T-helper 1 cell treated with Interleukin-12 subunit alpha and Interleukin-12 subunit beta and Interleukin-4 antibody, amounts not matched to agents 30 ng/mL and 1 ng/mL, for 36 hours (primary cell): ENCODE measurements at regions not wholly inside any gene's neighbourhood (a gene's known extent, or its start where the extent isn't known, plus 50 kb on each side); places are given as distances from the start of the nearest gene placed in this dataset.
"Not testable (repeated sequence)": the region's sequence is repeated elsewhere in the genome, so short reads cannot be mapped to it uniquely, and the experiment has no call there.

ENCODE experiments used
- intact Hi-C: fragments of 100-400 bp; cut with micrococcal nuclease; formaldehyde crosslinking; loops from one replicate; pipeline ENCODE4 v1.15.1; 2024

- intact Hi-C loops = no loop called here
Observed at GRCh38 chr12:73906757-73907156, 630.9 kb upstream of the ATXN7L3B start.

- intact Hi-C loops = no loop called here
Observed at GRCh38 chr12:73935817-73936216, 601.8 kb upstream of the ATXN7L3B start.

DNA sequence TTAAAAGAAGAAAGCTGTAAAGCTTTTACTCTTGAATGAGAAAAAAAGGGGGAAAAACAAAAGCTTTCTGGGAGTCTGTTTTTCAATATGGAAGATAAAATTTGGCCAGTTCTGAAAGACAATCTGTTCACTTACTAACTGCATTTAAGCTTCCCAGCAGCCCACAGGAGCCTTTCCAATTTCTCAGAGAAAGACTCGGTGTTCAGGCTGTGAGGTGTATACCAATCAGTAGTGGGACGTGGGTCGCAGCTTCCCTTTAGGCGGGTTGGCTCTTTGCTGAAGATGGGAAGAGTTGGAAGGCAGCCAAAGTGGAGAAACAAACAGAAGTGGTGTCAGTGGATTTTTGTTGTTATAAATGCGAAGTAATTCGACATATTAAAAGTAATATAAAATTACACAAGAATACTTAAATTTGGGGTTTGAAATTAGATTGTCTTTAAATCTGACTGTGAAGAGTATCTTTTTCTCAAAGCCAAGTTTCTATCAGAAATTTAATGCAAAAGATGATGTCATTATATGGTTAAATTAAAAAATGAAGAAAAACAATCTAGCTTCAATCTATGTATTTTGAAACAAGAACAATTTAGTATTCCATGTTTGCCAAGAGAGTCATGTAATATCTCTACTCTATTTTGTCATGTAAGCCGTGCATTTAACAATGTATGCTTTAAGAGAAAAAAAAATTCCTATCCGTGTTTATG lies 590.2 kb upstream of the ATXN7L3B start:
- intact Hi-C loops = no loop called here

DNA sequence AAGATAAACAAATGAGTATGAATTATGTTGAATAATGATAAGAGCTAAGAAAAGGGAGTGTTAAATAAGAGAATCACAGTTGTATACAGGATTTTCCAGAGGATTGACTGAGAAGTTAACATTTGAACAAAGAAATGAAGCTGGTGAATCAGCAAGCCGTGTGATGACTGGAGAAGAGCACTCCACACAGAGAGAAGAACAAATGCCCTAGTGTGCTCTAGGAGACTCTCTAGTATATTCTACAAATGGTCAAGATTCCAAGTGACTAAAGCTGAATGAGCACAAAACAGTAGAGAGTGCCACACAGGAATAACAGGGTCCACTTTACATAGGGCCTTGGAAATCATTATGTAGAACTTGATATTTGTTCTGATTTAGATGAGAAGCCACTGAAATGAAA lies 587.1 kb upstream of the ATXN7L3B start:
- intact Hi-C loops = no loop called here

DNA sequence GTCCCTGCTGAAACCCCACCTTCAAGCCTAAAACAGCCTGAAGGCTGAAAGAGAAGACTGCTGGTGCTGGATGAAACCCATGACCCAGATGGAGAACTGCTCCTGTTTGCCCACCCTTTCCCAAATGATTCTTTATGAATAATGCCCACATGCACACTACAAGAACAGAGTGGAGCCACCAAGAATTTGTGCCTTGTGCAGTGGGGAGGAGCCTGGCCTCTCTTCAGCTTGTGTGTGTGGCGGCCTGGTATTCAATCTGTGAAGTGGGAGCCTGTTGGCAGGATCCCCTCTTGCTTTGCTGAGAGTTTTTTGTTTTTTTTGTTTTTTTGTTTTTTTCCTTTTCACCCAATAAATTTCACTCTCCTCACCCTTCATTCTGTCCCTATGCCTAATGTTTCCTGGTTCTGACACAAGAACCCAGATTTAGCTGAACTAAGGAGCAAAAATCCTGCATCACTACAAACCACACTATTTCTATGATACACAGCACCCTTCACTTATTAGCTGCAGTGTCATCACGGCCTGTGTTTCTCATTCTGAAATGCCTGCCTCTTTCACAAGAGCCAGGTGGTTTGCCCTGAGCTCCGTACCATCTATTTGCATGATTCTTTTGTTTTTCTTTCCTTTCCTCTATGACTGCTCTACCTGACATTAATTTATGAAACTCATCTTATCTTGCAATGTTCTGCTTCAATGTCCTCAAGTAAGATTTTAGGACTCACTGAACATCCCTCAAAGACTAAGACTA lies 585.5 kb upstream of the ATXN7L3B start:
- intact Hi-C loops = no loop called here

DNA sequence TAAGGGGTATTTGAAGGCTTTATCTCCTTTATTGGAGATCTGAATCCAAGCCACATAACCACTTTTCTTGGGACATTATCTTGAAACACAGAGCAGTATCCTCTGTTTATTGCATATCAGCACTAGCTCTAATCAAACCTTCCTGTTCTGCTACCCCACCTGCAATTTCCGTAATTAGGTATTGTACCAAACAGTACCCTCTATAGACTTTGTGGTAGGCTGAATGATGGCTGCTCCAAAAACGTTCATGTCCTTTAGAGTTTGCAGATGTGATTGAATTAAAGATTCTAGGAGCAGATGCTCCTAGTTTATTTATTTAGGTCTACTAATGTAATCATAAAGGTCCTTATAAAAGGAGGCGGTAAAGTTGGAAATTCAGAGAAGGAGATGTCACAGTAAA lies 573.0 kb upstream of the ATXN7L3B start:
- intact Hi-C loops = no loop called here

GRCh38 chr12:73973486-73973885 lies 564.1 kb upstream of the ATXN7L3B start:
- intact Hi-C loops = no loop called here

DNA sequence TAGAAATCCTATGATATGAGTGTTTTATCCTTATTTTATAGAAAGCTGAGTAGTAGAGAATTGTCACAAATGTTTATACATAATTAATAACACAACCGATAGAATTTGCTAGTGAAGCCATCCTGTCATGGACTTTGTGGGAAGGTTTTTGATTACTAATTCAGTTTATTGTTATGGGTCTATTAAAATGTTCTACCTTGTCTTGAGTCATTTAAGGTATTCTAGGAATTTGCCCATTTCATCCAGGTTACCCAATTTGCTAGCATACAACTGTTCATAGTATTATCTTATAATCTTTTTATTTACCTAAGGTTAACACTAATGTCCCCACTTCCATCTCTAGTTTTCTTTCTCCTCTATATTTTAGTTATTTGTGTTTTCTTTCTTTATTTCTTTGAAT lies 553.1 kb upstream of the ATXN7L3B start:
- intact Hi-C loops = no loop called here

DNA sequence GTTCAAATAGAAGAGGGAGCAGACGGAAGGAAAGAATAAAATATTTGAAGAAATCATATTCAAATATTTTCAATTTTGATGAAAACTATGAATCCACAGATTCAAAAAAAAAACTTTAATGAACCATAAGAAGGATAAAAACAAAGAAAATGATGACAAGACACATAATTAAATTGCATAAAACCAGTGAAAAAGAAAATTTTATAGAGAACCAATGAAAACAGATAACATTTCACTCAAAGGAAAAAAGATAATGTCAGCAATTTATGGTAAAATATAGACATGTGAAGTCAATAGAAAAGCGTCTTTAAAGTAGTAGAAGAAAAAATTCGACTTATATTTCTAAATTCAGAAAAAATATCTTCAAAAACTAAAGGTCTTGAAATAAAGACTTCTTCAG lies 546.5 kb upstream of the ATXN7L3B start:
- intact Hi-C loops = no loop called here

DNA sequence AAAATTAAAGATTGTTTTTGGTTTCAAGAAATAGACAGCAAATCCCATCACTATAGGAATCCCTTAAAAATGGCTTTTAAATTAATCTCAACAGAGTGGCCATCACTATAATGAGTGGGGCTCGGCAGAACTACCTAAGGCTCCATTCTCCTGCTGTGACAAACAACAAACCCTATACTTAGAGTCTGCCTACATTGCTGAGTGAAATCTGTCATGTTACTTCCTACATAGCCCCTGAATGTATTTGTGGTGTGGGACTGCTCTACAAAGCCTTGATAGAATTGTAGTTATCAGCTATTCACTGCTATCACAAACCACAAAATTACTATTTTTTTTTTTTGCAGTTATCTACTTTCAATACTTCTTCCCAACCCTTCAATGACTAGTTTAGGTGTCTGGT lies 538.7 kb upstream of the ATXN7L3B start:
- intact Hi-C loops = no loop called here

DNA sequence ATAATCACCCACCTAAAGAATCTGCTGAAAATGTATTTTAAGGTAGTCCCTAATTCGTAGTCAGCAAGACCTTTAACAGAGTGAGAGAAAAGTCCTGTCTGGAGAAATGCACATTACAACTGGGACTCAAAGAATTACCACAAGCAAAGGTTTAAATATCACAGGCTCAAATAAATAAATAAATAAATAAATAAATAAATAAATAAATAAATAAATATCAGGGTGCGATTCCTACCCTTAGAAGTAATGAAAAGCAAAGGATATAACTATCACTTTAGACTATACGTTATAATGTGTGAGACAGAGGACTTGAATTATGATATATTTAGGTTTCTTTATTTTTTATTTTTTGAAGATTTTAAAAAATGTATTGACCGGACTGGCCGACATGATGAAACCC lies 522.5 kb upstream of the ATXN7L3B start:
- intact Hi-C loops = no loop called here

DNA sequence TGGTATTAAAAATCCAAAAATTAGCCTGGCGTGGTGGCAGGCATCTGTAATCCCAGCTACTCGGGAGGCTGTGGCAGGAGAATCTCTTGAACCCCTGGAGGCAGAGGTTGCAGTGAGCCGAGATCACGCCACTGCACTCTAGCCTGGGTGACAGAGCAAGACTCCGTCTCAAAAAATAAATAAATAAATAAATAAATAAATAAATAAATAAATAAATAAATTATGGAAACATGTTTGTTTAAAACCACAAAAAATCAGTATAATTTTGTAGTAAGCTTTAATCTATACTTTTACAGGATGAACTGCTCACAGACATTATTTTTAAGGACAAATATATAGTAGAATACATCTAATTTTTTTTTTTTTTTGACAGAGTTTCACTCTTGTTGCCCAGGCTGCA lies 521.3 kb upstream of the ATXN7L3B start:
- intact Hi-C loops = not testable (repeated sequence)

GRCh38 chr12:74018849-74019248 lies 518.8 kb upstream of the ATXN7L3B start:
- intact Hi-C loops = no loop called here

GRCh38 chr12:74021937-74022336 lies 515.7 kb upstream of the ATXN7L3B start:
- intact Hi-C loops = loop anchor here (10.0 kb wide), 2 partner anchors 343 to 513 kb away; partner anchors contain the start of gene ATXN7L3B

- intact Hi-C loops = no loop called here
Observed at GRCh38 chr12:74031045-74031444, 506.6 kb upstream of the ATXN7L3B start.

- intact Hi-C loops = no loop called here
Observed at GRCh38 chr12:74033531-74033930, 504.1 kb upstream of the ATXN7L3B start.

DNA sequence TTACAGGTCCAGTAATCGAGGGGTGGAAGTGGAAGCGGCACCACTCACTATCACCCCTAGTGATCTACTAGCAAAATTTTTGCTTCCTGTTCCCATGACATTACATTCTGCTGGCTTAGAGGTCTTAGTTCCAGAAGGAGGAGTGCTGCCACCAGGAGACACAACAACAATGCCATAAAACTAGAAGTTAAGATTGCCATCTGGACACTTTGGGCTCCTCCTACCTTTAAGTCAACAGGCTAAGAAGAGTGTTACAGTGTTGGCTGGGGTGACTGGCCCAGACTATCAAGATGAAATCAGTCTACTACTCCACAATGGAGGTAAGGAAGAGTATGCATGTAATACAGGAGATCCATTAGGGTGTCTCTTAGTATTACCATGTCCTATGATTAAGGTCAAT lies 498.5 kb upstream of the ATXN7L3B start:
- intact Hi-C loops = not testable (repeated sequence)

GRCh38 chr12:74043343-74043742 lies 494.3 kb upstream of the ATXN7L3B start:
- intact Hi-C loops = no loop called here

DNA sequence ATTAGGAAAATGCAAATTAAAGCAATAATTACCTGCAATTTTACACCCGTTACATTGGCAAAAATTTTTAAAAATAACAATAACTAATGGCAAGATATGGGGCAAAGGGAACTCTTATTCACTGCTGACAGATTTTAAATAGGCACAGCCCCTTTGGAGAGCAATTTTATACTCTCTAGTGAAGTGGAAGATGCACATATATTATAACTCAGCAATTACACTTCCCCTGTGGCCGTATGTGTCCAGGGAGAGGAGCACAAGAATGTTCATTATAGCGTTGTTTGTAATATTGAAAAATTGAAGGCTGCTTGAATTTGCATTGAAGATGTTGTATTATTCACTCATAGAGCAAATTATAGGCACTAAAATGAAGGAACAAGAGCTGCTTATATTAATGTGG lies 488.3 kb upstream of the ATXN7L3B start:
- intact Hi-C loops = no loop called here

DNA sequence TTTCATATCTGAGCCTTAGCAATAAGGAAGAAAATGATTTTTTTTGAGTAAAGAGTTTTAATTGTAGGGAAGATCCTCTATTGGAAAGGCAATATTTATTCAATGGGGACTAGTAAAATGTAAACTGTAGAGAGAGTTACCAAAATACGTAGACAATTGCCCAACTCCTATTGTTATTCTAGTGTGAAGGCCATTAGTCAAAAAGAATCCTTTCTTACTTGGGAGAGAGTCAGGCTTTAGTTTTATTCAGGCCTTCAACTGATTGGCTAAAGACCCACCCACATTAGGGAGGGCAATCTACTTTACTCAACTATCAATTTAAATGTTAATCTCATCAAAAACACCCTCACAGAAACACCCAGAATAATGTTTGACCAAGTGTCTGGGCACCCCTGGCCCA lies 485.8 kb upstream of the ATXN7L3B start:
- intact Hi-C loops = no loop called here

DNA sequence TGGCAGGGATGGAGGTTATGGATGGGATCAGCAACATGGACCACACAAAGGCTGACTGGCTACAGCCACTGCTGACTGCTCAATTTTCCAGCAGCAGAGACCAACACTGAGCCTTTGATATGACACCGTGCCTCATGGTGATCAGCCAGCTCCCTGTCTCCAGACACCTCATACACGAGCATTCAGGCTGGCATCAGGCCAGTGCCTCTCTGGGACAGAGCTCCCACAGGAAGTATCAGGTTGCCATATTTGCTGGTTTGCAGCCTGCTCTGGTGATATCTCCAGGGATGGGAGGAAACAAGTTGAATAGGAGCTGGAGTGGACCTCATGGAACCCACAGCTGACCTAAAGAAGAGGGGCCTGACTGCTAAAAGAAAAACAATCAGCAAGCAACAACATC lies 471.2 kb upstream of the ATXN7L3B start:
- intact Hi-C loops = no loop called here

GRCh38 chr12:74071182-74071581 lies 466.5 kb upstream of the ATXN7L3B start:
- intact Hi-C loops = no loop called here

- intact Hi-C loops = no loop called here
Observed at GRCh38 chr12:74076918-74077317, 460.7 kb upstream of the ATXN7L3B start.
